T-helper 2 cell treated with Interferon-gamma antibody and Interleukin-4, amounts not matched to agents 100 ng/mL and 5 ng/mL, for 36 hours (primary cell): ENCODE measurements at regions not wholly inside any gene's neighbourhood (a gene's known extent, or its start where the extent isn't known, plus 50 kb on each side); places are given as distances from the start of the nearest gene placed in this dataset.
"Not testable (repeated sequence)": the region's sequence is repeated elsewhere in the genome, so short reads cannot be mapped to it uniquely, and the experiment has no call there.

Experiments used
- intact Hi-C: fragments of 100-400 bp; cut with micrococcal nuclease; formaldehyde crosslinking; loops from one replicate; pipeline ENCODE4 v1.15.1; 2023

DNA sequence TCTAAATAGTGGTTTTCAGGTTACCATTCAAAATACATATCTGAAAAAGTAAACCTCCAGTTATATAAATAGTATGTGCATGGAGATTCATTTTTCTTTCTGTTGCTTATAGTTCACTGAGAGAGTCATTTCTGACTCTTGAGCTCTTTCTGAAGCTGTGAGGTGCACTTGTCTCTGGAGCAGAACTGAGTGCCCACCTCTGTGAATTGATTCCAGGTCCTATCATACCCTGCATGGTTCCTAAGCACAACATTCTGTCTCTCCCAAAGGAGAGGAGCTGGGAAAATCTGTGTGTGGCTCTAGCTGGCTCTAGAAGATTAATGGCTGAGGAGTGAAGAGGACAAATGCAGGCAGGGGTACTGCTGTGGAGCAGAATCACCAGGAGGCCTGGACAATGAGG is 161.6 kb upstream of the HCCS start:
- intact Hi-C loops, result no loop called here

DNA sequence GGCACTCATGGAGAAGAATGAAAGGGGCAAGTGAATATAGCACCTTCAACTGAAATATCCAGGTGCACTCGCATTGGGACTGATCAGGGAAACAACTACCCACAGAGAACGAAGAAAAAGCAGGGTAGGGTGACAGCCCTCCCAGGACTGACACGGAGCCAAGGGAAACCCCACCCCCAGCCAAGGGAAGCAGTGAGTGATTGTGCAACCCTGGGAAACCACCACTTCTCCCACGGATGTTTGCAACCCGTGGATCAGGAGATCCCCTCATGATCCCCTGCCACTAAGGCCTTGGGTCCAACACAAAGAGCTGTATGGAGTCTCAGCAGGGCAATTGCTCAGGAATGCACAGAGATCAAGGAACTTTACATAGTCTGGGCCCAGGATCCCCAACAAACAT is 158.5 kb upstream of the HCCS start:
- intact Hi-C loops, result no loop called here

DNA sequence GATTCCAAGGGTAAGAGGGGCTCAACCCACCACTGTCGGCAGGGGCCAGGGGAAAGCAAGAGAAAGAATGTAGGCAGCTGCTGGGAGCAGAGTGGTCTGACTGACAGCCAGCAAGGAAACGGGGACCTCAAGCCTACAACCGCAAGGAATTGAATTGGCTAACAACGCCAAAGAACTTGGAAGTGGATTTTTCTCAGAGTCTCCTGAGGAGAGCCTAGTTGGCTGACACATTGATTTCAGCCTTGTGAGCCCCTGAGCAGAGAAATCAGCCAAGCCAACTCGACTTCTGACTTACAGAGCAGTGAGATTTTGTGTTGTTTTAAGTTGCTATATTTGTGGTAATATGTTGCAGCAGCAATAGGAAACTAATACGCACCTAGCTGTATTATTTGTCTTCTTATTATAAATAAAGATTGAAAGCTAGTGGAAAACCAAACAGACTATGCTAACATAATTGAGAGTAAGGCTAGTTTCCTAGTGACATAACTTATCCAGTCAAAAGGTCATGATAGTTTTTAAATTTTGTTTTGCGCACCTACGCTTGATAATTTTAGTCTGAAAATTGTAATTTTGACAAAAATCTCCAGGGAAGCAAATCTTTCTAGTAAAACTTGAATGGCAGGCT is 145.8 kb upstream of the HCCS start:
- intact Hi-C loops, result no loop called here

DNA sequence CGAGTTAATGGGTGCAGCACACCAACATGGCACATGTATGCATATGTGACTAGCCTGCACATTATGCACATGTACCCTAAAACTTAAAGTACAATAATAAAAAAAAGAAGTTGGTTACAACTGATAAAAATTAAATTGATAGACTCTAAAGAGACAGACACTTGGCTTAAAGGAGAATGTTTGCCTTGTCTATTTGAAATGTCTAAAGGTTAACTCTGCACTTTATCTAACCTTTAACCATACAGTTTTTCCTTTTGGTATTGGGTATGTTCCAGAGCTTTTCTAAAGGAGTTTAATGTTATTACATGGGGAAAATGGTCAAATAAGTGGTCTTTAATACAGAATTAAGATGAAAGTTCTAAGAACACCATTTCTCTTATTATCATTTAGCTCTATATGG is 145.1 kb upstream of the HCCS start:
- intact Hi-C loops, result no loop called here

DNA sequence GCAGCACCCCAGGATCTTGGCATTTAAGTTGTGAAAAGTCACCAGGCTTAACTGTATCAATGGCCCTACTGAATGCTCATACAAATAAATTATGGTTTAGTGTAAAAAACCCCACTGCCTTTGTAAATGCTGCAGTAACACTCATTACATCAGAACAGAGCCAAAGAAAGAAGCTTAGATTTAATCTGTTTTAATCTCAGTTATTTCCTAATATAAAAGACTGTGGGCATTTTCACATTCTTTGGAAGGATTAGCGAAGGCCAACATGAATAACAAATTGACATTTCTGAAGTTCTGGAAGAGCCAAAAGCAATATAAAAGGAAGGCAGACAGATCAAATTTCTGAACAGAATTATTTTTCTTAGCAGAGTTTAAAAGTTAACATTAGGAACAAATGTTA is 140.0 kb upstream of the HCCS start:
- intact Hi-C loops, result no loop called here

DNA sequence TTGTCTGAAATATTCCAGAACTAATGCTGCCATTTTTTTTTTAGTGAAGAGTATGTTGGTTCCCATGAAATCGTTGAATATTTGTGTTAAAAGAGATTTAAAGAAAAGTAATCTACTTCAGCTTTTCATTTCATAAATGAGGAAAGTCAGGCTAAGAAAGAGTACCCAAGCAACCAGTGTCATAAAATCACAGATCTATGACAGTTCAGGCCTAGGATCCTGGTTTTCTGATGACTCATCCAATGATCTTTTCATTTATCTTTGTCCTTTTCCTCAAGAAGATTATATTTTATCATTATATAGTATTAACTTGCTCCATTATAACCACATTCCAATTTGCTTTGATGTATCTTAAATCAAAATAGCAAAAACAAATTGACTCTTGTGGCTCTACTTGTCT is 139.4 kb upstream of the HCCS start:
- intact Hi-C loops, result no loop called here

DNA sequence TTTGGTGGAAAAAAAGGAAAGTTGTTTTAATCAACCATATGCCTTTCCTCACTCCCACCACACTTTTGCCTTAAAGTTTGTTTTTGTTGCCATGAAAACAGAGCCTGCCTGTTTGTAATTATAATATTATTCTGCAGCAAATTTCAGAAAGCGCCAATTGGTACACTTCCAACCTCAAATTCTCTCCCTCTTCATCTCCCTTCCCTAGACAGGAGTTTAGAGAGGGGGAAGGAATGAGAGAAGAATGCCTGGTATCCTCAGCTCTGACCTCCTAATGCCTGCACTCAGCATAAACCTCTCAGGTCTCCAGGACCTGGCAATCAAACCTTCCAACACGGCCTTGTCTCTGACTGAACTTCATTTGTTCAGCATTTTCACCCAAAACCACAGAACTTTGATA is 138.4 kb upstream of the HCCS start:
- intact Hi-C loops, result no loop called here

DNA sequence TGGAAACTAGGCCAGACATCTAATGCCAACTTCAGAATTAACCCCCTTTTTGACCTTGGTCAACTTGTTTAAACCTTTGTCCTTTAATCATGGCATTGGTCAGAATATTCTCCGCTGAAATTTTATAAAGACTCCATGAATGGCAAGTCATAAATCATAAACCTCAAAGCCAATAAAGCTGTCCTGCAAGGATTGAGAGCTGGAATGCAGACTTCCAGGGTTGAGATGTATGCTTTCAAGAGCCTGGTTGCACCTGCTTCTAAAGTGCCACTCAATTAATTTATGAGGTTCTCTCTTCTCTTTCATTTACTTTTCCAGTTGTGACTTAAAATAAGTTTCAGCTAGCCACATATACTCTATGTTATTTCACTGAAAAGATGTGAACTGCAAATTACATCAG is 136.2 kb upstream of the HCCS start:
- intact Hi-C loops, result no loop called here

DNA sequence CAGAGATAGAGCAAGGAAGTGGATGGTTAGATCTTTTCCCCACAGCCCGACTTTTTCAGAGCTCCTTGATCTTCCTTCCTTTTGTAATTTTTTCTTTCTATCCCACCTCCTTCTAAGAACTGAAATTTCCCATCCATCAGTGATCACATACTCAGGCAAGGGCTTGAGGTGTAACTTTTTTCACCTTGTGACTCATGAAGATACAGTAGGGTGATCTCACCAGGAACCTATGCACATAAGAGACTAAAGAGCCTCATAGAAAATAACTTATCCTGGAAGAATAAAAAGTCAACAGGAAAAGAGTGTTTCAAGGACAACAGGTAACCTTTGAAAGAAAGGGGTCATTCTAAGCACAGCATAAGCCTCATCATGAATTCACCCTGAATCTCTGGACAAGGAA is 131.2 kb upstream of the HCCS start:
- intact Hi-C loops, result no loop called here

DNA sequence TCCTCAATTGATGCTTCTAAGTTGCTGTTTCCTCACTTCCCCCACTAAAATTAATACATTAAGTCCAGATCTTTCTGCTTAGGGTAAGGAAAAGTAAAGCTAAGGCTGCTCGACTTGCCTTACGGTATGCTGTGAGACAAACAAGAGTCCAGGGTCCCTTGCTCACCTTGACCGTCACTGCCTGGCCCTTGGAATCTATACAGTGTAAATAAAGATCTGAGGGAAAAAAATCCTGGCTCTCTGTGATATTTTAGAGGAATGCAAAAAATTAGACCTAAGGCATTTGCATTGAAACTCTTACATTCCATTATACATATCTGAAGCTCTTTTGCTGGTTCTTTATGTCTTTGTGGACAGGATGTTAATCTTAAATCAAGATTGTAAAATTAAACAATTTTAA is 129.6 kb upstream of the HCCS start:
- intact Hi-C loops, result no loop called here

DNA sequence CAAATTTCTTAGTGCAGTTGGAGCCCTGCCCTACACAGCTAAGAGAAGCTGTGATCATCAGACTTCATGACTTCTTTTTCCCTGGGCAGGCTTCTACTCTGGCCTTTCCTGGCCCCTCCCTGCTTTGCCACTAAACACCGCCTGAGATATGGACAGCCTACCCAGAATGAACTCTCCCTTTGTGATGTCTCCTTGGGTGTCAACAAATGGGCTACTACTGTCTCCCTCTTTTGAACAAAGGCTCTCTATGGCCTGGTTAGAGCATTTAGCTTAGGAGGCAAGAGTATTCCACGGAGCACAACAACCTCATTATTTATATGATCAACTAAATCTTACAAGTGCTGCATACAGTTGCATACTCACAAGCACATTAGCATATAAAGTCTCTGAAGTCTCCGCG is 127.6 kb upstream of the HCCS start:
- intact Hi-C loops, result no loop called here

DNA sequence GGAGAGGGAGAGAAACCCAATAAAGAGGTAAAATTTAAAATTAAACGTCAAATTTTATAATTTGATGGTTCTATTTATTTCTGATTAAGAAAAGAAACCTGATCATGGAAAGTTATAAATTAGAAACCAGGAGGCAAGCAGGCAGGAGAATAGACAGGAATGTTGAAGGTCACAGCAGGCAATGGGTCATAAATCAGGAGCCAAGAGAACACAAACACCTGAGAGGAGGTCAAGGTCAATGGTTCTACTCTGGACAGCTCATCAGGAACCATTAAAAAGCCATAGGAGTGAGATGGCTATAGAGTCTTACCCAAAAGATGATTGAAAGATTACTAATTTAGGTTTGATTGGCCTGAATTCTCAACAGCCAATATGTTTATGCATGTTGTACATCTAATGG is 126.9 kb upstream of the HCCS start:
- intact Hi-C loops, result no loop called here

DNA sequence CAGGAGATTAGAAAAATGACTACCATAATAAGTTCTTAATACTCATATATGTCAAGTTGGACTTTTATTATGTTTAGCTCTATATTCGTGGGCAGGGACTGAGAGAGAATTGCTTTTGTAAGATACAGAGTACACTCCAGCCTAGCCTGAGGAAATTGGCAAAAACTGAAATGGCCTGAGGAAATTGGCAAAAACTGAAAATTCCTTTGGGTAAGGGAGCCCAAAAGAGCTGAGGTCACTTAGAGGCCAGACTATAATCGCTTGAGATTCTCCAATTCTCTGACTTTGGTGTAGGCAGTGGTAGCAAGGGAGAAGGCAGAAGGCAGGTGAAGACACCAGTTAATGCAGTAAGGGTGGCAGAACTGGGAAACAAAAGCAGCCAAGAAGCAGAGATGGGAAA is 124.5 kb upstream of the HCCS start:
- intact Hi-C loops, result no loop called here

DNA sequence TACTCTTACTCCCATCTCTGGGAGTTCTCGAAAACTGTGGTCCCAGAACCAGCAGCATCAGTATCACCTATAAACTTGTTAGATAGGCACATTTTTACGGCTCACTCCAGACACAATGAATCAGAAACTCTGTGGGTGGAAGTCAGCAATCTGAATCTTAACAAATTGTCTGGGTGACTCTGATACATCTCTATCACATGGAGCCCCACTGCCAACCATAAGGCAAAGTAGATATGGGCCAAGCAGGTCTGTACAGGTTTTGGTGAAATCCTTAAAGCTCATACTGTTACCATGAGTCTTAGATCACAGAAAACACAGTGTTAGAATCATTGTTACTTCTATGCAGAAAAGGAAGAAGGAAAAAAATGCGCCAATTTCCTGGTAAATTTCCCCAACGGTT is 122.5 kb upstream of the HCCS start:
- intact Hi-C loops, result no loop called here

DNA sequence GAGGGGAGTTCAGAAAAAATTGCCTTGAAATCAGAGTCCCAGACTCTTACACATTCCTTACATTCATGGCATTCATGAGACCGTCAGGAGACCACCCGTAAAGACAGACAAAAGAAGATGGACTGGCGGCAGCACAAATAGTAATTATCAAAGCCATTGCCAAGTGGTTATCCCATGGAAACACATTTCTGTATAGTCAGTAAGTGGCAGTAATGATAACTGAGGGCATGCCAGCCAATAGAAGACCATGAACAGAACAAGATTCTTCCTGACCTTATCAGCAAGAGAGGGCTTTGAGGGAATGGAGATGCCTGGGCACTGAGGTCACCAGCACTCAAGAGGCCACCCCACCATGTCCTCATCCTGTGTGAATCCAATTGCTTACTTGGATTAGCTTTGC is 121.7 kb upstream of the HCCS start:
- intact Hi-C loops, result no loop called here

DNA sequence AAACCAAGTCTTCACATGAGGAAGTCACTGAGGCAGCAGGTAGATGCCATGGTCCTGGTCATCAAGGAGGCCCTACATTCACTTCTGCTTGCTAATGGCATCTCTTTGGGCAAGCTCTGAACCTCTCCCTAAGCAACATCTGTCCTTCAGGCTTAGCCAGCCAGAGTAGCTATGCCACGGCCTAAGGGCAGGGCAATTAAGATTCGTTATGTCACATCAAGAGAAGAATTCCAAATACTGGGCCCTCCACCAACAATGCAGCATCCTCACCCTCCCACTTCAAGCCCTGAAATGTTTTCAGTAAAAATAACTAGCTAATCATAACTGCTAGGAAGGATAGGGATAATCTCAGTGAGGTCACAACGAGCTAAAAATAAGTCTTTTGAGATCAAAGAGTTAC is 120.7 kb upstream of the HCCS start:
- intact Hi-C loops, result no loop called here

DNA sequence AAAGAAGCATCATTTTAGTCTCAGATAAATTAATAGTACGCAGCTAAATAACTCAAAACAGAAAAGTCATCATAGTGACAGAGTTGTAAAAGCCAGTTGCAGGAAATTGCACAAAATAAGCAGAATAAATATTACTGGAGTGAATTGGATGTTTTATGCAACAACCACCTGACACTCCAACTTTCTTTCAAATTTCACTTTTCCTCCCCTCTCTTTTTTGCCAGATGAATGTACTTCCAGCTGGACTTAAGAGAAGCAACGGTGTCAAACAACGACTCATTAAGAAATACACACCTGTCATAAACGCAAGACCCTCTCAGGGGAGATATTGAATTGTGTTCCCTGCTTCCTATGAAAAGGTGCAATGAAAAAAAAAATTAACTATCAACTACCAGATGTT is 120.2 kb upstream of the HCCS start:
- intact Hi-C loops, result no loop called here

DNA sequence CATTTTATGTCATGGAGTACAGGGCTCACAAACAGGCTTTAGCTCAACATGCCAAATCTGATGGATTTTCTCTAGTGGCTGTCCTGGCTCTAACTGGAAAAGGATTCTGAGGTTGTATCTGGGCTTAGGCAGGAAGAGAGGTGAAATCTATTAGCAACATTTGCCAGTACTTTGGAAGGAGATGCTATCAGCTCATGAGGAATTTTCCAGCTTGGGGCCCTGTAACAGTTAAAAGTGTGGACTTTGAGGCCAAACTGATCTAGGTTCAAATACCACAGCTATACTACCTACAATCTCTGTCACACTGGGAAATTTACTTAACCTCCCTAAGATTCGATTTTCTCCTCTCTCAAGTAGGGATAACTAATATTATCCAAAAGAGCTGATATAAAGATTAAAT is 119.0 kb upstream of the HCCS start:
- intact Hi-C loops, result no loop called here

DNA sequence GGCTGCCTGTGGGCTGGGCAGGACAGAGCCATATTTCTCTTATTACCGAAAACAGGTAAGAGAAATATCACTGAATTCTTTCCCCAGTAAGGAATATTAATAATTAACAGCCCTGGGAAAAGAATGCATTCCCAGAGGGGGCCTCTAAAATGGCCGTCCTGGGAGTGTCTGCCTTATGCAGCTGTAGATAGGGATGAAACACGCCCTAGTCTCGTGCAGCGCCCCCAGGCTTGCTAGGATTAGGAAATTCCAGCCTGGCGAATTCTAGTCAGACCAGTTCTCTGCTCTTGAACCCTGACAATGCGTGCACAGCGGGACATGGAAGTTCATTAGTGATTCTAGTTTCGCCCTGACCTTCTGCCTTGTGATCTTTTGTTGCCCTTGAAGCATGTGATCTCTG is 104.1 kb upstream of the HCCS start:
- intact Hi-C loops, result not testable (repeated sequence)

DNA sequence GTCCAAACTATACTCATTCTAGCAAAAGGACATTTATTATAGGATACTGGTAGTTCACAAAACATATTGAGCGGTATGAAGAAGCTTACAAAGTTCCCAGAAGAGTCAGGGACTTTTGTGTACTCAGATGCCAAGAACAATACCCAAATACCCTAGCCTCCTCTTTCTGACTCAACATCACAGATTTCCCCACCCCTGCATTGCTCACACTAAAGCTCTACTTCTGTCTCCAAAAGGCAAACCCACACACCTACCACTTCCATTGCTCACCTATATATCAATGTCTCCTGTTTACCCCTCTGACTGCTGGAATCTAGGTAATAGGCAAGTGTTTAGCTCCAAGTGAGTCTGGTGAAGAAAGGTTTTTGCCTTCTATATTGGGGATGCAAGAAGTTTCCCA is 100.7 kb upstream of the HCCS start:
- intact Hi-C loops, result no loop called here

DNA sequence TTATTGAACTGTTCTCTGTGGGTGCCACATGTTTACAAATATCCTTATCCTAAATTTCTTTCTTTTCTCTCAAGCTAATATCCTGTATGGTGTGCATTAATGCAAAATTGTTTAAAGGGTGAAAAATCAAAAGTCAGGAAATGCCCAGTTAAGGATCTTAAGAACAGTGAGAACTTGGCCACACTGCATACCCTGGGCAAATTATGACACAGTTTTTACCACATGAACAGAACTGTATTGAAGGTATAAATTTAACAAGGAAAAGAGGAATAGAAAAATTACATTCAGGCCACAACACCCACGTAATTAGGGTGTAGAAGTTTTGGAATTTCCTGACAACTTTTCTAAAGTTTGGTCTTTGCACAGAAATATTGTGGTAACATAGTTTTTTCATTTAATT is 94.4 kb upstream of the HCCS start:
- intact Hi-C loops, result no loop called here

DNA sequence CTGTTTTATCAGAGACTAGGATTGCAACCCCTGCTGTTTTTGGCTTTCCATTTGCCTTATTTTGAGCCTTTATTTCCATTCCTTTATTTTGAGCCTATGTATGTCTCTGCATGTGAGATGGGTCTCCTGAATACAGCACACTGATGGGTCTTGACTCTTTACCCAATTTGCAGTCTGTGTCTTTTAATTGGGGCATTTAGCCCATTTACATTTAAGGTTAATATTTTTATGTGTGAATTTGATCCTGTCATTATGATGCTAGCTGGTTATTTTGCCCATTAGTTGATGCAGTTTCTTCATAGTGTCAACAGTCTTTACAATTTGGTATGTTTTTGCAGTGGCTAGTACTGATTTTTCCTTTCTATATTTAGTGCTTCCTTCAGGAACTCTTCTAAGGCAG is 88.5 kb upstream of the HCCS start:
- intact Hi-C loops, result not testable (repeated sequence)

DNA sequence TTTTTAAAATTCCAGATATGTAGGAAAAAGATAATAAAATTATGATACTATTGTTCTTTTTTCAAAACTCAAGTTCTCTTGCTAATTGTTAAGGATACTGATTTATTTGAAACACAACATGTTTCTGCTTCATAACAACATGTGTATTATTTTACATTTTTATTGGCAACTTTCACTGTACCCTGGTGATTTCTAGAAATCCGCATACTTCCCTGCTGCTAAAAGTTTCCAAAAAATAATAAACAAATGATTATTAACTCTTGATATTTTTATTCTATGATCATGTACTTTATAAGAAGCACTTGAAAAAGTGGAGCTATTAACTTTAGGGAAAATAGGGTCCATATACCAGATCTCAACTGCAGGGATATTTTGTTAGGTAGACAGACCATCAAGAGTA is 71.2 kb upstream of the HCCS start:
- intact Hi-C loops, result no loop called here

DNA sequence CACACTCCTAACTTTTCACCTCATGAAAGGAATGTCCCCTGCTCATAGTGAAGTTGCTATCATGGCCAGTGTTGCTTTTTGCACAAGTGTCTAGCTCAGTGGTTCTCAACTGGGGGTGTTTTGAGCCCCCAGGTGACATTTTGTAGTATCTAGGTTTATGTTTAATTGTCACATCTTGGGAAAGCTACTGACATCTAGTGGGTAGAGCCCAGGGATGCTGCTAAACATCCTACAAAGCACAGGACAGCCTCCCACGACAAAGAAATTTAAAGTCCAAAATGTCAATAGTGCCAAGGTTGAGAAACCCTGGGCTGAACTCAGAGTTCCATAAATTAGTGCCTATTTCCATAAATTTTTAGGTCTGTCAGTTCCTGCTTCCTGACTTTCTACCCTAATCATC is 70.7 kb upstream of the HCCS start:
- intact Hi-C loops, result no loop called here
